ENCODE measurements at regions not wholly inside any gene's neighbourhood (a gene's known extent, or its start where the extent isn't known, plus 50 kb on each side); places are given as distances from the start of the nearest gene placed in this dataset.

GRCh38 chr4:176845636-176846035 lies 52.9 kb upstream of the VEGFC start:
- FAIRE-seq: no peak
- intact Hi-C loops (cut with micrococcal nuclease; ENCODE audit: unreplicated experiment): no loop called here

More at GRCh38 chr4:176845636-176846035, 52.9 kb upstream of the VEGFC start:
- CTCF ChIA-PET (ENCODE audit: low intra/inter-chr PET ratio, low total read pairs): no interaction called here
- Histone ChIP-seq H3K79me2 (ENCODE audit: insufficient read depth, low read length) (no peaks in the 10 kb centered on the region), H3K27me3 (ENCODE audit: control insufficient read depth in 1 of 2, insufficient read depth in 2 of 2, low read length in 2 of 2) (no peaks in the 10 kb centered on the region), H3K4me2 (ENCODE audit: low read depth, low read length) (no peak overlapping the region), H3K36me3 (replicated peaks in 1 of 2; ENCODE audit: control insufficient read depth in 1 of 2, insufficient read depth in 2 of 2, low read length in 2 of 2) (no peaks in the 10 kb centered on the region), H3K4me3 (replicated peaks in 1 of 3; ENCODE audit: insufficient read depth in 1 of 3, low read depth in 2 of 3, low read length in 3 of 3) (no peak overlapping the region), H3K4me1 (ENCODE audit: insufficient read depth, low read length) (no peaks in the 10 kb centered on the region), H2AFZ (ENCODE audit: low read length) (no peak overlapping the region), H3K9ac (ENCODE audit: insufficient read depth, low read depth, low read length) (no peak overlapping the region), H3K27ac (ENCODE audit: extremely low read length, insufficient read depth, low read length) (no peak overlapping the region), H4K20me1 (ENCODE audit: insufficient read depth, low read length) (no peaks in the 10 kb centered on the region), H3K9me3 (ENCODE audit: low read length) (no peaks in the 10 kb centered on the region)
- in situ Hi-C loops (cut with HindIII; ENCODE audit: extremely low pct_ligation_motif_present, low pct_unique_long_range_greater_than_20kb): no loop called here
- DNase-seq (ENCODE audit: low spot score): no peak
- no peak for TF ChIP-seq RBFOX2 (IDR thresholded peaks at IDR 0.05; ENCODE audit: low read depth, low read length)
- TF ChIP-seq ZEB1 (IDR thresholded peaks at IDR 0.05; ENCODE audit: insufficient replicate concordance, low read depth): no peak
- TF ChIP-seq ZNF260 (CRISPR knock-in tag; IDR thresholded peaks at IDR 0.05; ENCODE audit: borderline replicate concordance, low read depth): no peak
- no peak for TF ChIP-seq PLRG1 (conservative IDR thresholded peaks at IDR 0.05)
- no peak for TF ChIP-seq ZNF687 (CRISPR knock-in tag; IDR thresholded peaks at IDR 0.05)
- no peak for TF ChIP-seq ARHGAP35 (CRISPR knock-in tag; IDR thresholded peaks at IDR 0.05; ENCODE audit: borderline replicate concordance)
- no peak for TF ChIP-seq ZNF558 (CRISPR knock-in tag; IDR thresholded peaks at IDR 0.05; ENCODE audit: borderline replicate concordance)
- TF ChIP-seq MEIS2 (CRISPR knock-in tag; IDR thresholded peaks at IDR 0.05): no peak
- no peak for TF ChIP-seq ZFP36L2 (CRISPR knock-in tag; IDR thresholded peaks at IDR 0.05)
- TF ChIP-seq THRA (CRISPR knock-in tag; IDR thresholded peaks at IDR 0.05; ENCODE audit: borderline replicate concordance): no peak
- no peak for TF ChIP-seq CHCHD3 (CRISPR knock-in tag; IDR thresholded peaks at IDR 0.05)
- no peak for TF ChIP-seq LRRFIP1 (CRISPR knock-in tag; conservative IDR thresholded peaks at IDR 0.05)
- TF ChIP-seq ISX (CRISPR knock-in tag; conservative IDR thresholded peaks at IDR 0.05): no peak
- no peak for TF ChIP-seq ZNF775 (CRISPR knock-in tag; IDR thresholded peaks at IDR 0.05; ENCODE audit: borderline replicate concordance)
- no peak for TF ChIP-seq RXRB (CRISPR knock-in tag; IDR thresholded peaks at IDR 0.05; ENCODE audit: borderline replicate concordance)
- TF ChIP-seq BHLHE40 (IDR thresholded peaks at IDR 0.05; ENCODE audit: low read length): no peak
- no peak for TF ChIP-seq AKAP8 (CRISPR knock-in tag; IDR thresholded peaks at IDR 0.05)
- TF ChIP-seq ZSCAN31 (CRISPR knock-in tag; IDR thresholded peaks at IDR 0.05; ENCODE audit: low read depth): no peak
- POLR2A ChIA-PET: no interaction called here
- WGBS (ENCODE audit: low lambda C conversion rate): 31% methylated on average over 2 of the region's 2 CpGs
- ATAC-seq: no peak
- no TSS peak for BruUV-seq (replicated peaks)
